Vagina (tissue), 2 donors: ENCODE measurements at regions not wholly inside any gene's neighbourhood (a gene's known extent, or its start where the extent isn't known, plus 50 kb on each side); places are given as distances from the start of the nearest gene placed in this dataset.

Source experiments
- DNase-seq, 2 donors: peaks; one replicate each; pipeline ENCODE4 v3.0.0-alpha.2; 2017; ENCODE audit errors: extremely low spot score in 2 of 2
- H3K27ac ChIP-seq: fragments of 200-600 bp; sonication (generic); one replicate; pipeline ENCODE4 v1.5.1; 2019
- H3K27me3 ChIP-seq: fragments of 200-600 bp; sonication (generic); one replicate; pipeline ENCODE4 v1.5.1; 2019
- H3K36me3 ChIP-seq, 2 donors: fragments of 200-600 bp; sonication (generic); one replicate each; pipeline ENCODE4 v1.5.1; 2017 to 2019
- H3K4me1 ChIP-seq: fragments of 200-600 bp; sonication (generic); one replicate; pipeline ENCODE4 v1.5.1; 2019
- H3K4me3 ChIP-seq, 2 donors: fragments of 200-600 bp; sonication (generic); 1 replicate in 1 of 2; 2 replicates in 1 of 2; pipeline ENCODE4 v1.5.1; 2016 to 2019
- H3K9me3 ChIP-seq: fragments of 200-600 bp; sonication (generic); one replicate; pipeline ENCODE4 v1.5.1; 2019
- CTCF ChIP-seq, 3 experiments: fragments of 450-650 bp in 2 of 3; fragments of 200-600 bp in 1 of 3; sonication (generic) in 1 of 3; IDR thresholded peaks; one replicate each; pipeline ENCODE4 v1.5.1; 2017 to 2019; ENCODE audit warnings: antibody characterized with exemption in 3 of 3, mild to moderate bottlenecking in 2 of 3, moderate library complexity in 2 of 3
- POLR2A ChIP-seq, 2 donors: fragments of 450-650 bp; IDR thresholded peaks; one replicate each; pipeline ENCODE4 v1.6.1; 2017; ENCODE audit warnings: antibody characterized with exemption in 2 of 2, mild to moderate bottlenecking in 2 of 2, moderate library complexity in 2 of 2
- POLR2AphosphoS5 ChIP-seq, 2 donors: sonication (generic); formaldehyde crosslinking; IDR thresholded peaks; one replicate each; pipeline ENCODE4 v1.9.0; 2017; ENCODE audit warnings: antibody characterized with exemption in 2 of 2, mild to moderate bottlenecking in 2 of 2, low read depth in 1 of 2; ENCODE audit not compliant: insufficient read depth in 1 of 2
- intact Hi-C: fragments of 100-400 bp; cut with DNase I; formaldehyde crosslinking; loops from one replicate; pipeline ENCODE4 v1.15.1; 2023

GRCh38 chr1:234909851-234910250 lies 218.8 kb downstream of the TOMM20 start:
- H3K27me3 ChIP-seq: no peaks in the 10 kb centered on the region
- H3K4me3 ChIP-seq: no peak overlapping the region
- TF ChIP-seq POLR2A (IDR thresholded peaks at IDR 0.05): no peak
- TF ChIP-seq CTCF (IDR thresholded peaks at IDR 0.05): no peak
- no peak for TF ChIP-seq POLR2AphosphoS5 (IDR thresholded peaks at IDR 0.05; ENCODE audit: insufficient read depth in 1 of 2, low read depth in 1 of 2)
- no peaks in the 10 kb centered on the region for H3K9me3 ChIP-seq
- DNase-seq: no peak
- peaks cover 16% of the 10 kb centered on the region for H3K4me1 ChIP-seq
- intact Hi-C loops: no loop called here
- H3K36me3 ChIP-seq: no peaks in the 10 kb centered on the region
- H3K27ac ChIP-seq: no peak overlapping the region

GRCh38 chr1:234909307-234909810 lies 219.3 kb downstream of the TOMM20 start:
- intact Hi-C loops: no loop called here

GRCh38 chr1:234908571-234908970 lies 220.1 kb downstream of the TOMM20 start:
- Histone ChIP-seq H3K9me3 (no peaks in the 10 kb centered on the region), H3K27ac (peak overlapping the region; percentile 71), H3K4me1 (peaks cover 16% of the 10 kb centered on the region), H3K4me3 (no peak overlapping the region), H3K36me3 (no peaks in the 10 kb centered on the region), H3K27me3 (no peaks in the 10 kb centered on the region)
- intact Hi-C loops: no loop called here
- DNase-seq: no peak
- no peak for TF ChIP-seq POLR2A (IDR thresholded peaks at IDR 0.05)
- no peak for TF ChIP-seq CTCF (IDR thresholded peaks at IDR 0.05)
- no peak for TF ChIP-seq POLR2AphosphoS5 (IDR thresholded peaks at IDR 0.05; ENCODE audit: insufficient read depth in 1 of 2, low read depth in 1 of 2)

More at GRCh38 chr1:234909307-234909810, 219.3 kb downstream of the TOMM20 start:
- Histone ChIP-seq H3K27ac (no peak overlapping the region), H3K4me3 (no peak overlapping the region), H3K9me3 (no peaks in the 10 kb centered on the region), H3K36me3 (no peaks in the 10 kb centered on the region), H3K4me1 (peaks cover 16% of the 10 kb centered on the region), H3K27me3 (no peaks in the 10 kb centered on the region)
- no peak for DNase-seq
- TF ChIP-seq POLR2AphosphoS5 (IDR thresholded peaks at IDR 0.05; ENCODE audit: insufficient read depth in 1 of 2, low read depth in 1 of 2) (no peak), POLR2A (IDR thresholded peaks at IDR 0.05) (no peak), CTCF (IDR thresholded peaks at IDR 0.05) (no peak)

- peaks cover 15% of the 10 kb centered on the region for H3K4me1 ChIP-seq
Observed at GRCh38 chr1:234907940-234908405, 220.7 kb downstream of the TOMM20 start.

More at GRCh38 chr1:234907940-234908405, 220.7 kb downstream of the TOMM20 start:
- no peaks in the 10 kb centered on the region for H3K9me3 ChIP-seq
- intact Hi-C loops: no loop called here
- no peaks in the 10 kb centered on the region for H3K36me3 ChIP-seq
- DNase-seq: no peak
- peak overlapping the region; percentile 71 for H3K27ac ChIP-seq
- H3K27me3 ChIP-seq: no peaks in the 10 kb centered on the region
- no peak overlapping the region for H3K4me3 ChIP-seq
- no peak for TF ChIP-seq POLR2A (IDR thresholded peaks at IDR 0.05)
- TF ChIP-seq POLR2AphosphoS5 (IDR thresholded peaks at IDR 0.05; ENCODE audit: insufficient read depth in 1 of 2, low read depth in 1 of 2): no peak
- TF ChIP-seq CTCF (IDR thresholded peaks at IDR 0.05): no peak
